HUDEP-2 (cell line): ENCODE measurements at regions not wholly inside any gene's neighbourhood (a gene's known extent, or its start where the extent isn't known, plus 50 kb on each side); places are given as distances from the start of the nearest gene placed in this dataset.
"Not testable (repeated sequence)": the region's sequence is repeated elsewhere in the genome, so short reads cannot be mapped to it uniquely, and the experiment has no call there.

Source experiments
- DNase-seq, 76 experiments: peaks; one replicate each; lab custom pipeline; 2025; ENCODE audit not compliant: unreplicated experiment in 76 of 76; lab: John Stamatoyannopoulos, UW

DNA sequence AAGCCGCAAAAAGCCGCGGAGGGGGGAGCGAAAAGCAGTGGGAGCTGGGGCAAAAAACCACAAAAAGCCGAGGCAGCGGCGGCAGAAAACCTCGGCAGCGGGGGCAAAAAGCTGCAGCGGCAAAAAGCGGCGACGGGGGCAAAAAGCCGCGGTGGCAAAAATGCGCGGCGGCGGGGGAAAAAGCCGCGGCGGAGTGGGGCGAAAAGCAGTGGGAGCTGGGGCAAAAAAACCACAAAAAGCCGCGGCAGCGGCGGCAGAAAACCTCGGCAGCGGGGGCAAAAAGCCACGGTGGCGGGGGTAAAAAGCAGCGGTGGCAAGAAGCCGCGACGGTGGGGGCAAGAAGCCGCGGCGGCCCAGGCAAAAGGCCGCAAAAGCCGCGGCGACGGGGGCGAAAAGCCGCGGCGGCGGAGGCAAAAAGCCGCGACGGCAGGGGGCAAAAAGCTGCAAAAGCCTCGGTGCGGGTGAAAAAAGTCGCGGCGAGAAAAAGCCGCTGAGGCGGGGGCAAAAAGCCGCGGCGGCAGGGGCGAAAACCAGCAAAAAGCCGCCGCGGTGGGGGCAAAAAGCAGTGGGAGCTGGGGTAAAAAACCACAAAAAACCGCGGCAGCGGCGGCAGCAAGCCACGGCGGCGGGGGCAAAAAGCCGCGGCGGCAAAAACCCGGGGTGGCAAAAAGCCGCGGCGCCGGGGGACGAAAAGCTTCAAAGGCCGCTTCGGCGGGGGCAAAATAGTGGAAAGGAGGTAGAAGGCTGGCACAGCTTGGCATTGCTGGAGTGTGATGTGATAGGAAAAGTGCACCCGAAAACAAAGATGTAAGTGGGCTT is 135.9 kb downstream of the ZNF92 start:
- DNase-seq, result peak in 1 of 76 experiments; percentile 6

DNA sequence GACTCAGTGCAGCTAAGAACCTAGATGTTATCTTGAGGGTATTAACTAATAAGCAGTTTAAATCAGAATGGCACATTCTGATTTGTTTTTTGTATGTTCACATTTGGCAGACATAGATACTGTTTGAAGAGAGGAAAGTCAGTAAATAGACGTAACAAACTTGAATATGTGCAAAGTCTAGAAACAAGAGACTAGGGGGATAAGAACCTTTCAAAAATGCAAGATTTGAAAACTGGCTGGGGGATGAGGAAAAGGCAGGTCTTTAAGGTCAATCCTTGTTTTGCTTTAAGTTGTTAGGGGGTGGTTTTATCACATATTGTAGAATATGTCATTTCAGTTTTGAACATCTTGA is 136.5 kb downstream of the ZNF92 start:
- DNase-seq, result not testable (repeated sequence)

DNA sequence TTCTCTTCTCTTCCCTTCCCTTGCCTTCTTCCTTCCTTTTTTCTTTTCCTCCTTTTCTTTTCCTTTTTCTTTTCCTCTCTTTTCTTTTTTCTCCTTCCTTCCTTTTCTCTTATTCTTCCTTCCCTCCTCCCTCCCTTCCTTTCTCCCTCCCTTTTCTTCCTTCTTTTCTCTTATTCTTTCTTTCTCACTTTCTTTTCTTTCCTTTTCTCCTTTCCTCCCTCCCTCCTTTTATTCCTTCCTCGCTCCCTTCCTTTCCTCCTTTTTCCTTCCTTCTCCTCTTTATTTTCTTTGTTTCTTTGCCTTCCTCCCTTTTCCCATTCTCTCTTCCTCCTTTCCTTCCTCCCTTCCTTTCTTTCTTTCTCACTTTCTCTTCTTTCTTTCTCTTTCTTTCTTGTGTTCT is 146.1 kb downstream of the ZNF92 start:
- not testable (repeated sequence) for DNase-seq

DNA sequence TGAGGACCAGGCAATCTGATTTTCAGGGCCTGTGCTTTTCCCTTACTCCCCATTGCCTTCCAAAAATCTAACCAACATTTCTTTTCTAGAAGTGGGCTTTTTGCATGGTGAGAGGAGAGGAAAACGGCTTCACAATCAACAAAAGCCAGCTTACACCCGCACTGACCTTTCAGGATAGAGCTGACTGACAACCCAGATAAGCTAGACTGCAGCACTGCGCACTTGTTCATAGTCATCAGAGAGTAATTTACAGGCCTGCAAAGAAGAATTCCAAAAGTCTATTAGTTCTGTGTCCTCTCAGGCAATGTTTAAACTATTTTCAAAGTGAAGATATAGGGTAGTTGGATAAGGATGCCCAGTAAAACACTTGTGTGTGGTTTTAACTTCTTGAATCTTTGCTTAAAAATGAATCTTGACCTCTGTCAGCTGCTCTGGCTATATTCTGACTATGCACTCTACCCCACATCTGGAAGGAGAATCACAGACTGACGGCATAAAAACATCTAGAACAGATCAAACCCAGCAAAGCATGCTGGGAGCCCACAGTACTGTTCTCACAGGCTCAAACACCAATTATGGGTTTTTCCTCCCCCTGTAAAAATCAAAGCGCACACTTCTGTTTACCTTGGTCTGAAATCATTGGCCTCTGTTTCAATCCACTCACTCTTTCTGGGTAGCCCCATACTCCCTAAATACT is 172.0 kb downstream of the ZNF92 start:
- DNase-seq, result not testable (repeated sequence)

DNA sequence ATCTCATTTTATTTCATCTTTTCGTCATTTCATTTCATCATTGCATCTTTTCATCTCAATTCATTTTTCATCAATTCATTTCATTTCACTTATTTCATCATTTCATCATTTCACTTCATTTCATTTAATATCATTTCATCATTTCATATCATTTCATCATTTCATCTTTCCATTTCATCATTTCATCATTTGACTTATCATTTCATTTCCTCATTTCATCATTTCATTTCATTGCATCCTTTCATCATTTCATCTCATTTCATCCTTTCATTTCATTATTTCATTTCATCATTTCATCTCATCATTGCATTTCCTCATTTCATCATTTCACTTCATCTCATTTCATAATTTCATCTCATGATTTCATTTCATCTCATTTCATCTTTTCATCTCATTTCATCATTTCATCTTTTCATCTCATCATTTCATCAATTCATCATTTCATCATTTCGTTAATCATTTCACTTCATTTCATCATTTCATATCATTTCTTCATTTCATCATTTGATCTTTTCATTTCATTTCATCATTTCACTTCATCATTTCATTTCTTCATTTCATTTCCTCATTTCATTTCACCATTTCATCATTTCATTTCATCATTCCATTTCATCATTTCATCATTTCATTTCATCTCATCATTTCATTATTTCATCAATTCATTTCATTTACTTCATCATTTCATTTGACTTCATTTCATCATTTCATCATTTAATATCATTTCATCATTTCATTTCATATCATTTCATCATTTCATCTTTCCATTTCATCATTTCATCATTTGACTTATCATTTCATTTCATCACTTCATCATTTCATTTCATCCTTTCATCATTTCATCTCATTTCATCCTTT is 176.2 kb downstream of the ZNF92 start:
- DNase-seq, result not testable (repeated sequence)

DNA sequence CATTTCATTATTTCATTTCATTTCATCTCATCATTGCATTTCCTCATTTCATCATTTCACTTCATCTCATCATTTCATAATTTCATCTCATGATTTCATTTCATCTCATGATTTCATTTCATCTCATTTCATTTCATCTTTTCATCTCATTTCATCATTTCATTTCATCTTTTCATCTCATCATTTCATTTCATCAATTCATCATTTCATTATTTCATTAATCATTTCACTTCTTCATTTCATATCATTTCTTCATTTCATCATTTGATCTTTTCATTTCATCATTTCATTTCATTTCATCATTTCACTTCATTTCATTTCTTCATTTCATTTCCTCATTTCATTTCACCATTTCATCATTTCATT is 176.8 kb downstream of the ZNF92 start:
- DNase-seq, result not testable (repeated sequence)

DNA sequence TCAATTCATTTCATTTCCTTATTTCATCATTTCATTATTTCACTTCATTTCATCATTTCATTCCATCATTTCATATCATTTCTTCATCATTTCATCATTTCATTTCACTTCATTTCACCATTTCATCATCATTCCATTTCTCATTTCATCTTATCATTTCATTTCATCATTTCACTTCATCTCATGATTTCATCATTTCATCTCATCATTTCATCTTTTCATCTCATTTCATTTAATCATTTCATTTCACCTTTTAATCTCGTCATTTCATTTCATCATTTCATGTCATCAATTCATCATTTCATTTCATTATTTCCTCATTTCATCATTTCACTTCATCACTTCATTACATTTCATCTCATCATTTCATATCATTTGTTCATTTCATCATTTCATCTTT is 177.4 kb downstream of the ZNF92 start:
- DNase-seq, result not testable (repeated sequence)

DNA sequence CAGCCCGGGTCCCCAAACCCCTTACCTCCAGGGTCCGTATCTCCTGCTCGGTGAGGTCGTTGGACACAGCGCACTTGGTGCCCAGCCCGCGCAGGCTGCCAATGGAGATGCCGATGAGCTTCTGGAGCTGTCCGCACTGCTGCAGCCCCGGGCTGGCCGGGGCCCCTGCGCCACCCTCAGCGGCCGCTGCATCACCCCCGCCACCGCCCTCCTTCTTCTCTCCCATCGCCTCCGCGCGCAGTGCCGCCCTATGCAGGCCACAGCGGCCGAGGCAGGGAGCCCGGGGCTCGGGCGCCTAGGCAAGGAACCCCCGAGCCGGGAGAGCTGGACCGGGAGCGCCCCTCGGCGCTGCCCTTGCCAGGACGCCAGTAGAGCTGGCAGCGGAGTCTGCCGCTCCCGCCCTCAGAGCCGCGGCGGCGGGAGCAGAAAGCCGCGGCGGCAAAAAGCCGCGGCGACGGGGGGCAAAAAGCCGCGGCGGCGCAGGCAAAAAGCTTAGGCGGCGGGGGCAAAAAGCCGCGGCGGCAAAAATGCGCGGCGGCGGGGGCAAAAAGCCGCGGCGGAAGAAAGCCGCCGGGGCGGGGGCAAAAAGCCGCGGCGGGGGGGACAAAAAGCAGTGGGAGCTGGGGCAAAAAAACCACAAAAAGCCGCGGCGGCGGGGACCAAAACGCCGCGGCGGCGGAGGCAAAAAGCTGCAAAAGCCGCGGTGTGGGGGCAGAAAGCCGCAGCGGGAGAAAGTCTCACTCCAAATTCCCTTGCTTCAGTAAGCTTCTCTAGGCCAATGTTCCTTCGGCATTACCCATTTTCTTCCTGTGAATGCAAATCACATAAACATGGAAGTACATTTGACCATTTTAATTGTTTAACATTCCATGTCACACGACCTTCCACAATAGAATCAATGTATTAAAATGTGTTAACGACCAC is 181.2 kb downstream of the ZNF92 start:
- DNase-seq, result not testable (repeated sequence)

DNA sequence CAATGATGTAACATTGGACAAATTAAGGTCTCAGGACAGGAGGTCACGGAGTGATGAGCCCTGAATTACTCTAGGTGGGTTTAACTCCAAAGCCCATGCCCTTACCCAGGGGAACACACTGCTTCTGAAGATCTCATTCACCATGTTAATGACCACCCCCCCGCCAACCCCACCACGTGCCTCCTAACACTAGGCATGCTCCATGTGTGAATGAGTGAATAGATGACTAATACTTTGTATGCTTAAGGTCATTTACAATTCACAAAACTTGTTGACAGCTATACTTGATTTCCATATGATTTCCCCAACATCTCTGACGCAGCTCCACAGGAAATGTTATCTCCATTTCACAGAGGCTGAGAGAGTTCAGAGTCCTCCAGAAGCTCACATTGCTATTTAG is 184.9 kb downstream of the ZNF92 start:
- DNase-seq, result not testable (repeated sequence)

DNA sequence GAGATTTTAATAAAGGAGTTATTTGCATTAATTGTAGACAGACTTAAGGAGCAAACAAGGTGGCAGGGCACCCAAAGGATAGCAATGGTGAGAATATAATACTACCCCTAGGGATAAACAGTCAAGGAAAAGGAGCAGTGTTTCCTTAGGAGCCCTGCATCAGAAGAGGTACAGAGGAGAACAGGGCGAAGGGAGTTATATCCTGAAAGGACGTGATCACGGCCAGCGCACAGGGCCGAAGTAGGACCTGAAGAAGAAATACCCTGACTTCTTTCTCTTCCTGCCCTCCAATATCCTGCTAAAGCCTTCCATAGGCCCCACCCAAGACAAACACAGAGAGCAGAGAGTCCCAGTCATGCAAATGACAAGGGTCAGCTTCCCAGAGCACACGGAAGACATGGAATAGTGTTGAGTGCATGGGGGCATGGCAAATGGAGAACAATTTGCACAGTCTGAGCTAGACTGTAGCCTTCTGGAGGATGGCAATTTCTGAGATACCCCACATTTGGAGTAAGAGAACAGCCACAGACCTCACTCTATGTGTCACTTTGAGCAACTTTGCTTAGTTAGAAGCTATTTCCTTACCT is 188.2 kb downstream of the ZNF92 start:
- not testable (repeated sequence) for DNase-seq

DNA sequence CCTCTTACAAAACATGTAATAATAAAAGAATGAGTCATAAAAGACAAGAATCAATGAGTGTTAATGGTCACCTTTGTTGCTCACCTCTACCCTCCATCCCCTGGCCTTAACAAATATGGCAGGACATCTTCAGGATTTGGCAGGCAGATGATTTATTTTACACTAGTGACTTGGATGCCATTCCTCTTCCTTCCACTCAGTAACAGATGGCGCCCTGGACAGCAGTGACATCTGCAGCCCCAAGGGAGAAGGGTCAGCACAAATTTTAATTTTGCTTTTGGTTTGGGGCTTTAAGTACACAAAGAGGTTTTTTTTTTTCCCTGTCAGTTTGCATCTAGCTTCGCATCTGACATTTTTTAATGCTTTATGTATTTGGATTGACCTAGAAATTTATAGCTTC is 188.9 kb downstream of the ZNF92 start:
- DNase-seq, result not testable (repeated sequence)

DNA sequence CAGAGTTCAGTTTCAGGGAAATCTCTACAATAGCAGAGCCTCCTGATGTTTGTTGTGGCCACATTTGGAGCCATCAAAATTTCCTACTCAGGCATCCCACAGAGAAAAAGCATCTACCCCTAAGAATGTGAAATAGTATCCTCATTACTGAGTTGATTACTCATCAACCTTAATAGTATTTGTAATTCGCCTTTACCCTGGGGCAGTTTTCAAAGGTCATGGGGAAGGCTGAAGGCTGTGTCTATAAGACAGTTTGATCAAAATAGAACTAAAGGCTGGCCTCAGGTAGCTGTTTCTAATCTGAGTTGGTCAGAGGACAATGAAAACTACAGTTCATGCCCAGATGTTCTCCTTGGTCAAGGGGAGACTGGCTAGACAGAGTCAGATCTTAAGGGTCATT is 189.7 kb downstream of the ZNF92 start:
- DNase-seq, result not testable (repeated sequence)

DNA sequence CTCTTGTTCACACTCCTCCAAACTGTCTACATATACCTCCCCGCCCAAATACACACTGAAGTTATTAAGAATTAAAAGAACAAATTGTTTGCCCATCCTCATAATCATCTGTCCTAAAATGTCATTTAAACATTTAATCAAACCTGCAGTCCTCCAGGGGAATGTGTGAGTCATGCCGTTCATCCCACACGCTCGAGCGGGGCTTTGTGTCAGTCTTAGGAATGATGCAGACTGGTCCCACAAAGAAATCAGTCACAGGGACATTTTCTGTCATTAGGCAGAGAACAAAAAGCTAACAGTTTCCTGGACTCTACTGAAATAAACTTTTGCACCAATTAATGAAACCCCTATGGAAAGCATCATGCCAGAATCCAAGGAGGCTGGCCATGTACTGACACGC is 194.6 kb downstream of the ZNF92 start:
- not testable (repeated sequence) for DNase-seq

DNA sequence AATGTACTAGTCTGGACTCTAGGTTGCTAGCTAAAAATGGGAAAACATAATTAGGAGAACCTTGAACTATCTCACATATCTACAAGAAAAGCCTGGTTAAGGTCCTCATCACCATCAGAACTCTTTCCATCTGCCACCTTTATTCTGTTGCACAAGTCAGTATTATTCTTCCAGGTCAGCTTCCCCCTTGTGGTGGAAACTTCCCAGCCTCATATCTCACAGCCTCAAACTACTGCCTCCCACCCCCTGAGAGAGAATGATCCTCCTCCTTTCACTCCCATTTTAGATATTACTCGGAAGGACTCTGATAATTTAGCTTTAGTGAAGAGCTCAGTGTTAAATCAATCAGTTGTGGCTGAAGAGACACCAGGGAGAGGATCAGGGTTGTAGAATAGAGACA is 197.3 kb downstream of the ZNF92 start:
- not testable (repeated sequence) for DNase-seq

DNA sequence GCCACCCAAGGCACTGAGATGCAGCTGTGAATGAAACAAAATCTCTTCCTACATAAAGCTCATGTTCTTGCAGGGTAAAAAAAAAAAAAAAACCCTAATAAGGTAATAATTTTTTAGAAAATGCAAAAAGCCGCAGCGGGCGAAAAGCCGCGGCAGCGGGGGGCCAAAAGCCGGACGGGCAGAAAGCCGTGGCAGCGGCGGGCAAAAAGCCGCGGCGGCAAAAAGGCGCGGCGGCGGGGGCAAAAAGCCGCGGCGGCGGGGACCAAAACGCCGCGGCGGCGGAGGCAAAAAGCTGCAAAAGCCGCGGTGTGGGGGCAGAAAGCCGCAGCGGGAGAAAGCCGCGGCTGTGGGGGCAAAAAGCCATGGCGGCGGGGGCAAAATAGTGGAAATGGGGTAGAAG is 198.9 kb downstream of the ZNF92 start:
- DNase-seq, result not testable (repeated sequence)

DNA sequence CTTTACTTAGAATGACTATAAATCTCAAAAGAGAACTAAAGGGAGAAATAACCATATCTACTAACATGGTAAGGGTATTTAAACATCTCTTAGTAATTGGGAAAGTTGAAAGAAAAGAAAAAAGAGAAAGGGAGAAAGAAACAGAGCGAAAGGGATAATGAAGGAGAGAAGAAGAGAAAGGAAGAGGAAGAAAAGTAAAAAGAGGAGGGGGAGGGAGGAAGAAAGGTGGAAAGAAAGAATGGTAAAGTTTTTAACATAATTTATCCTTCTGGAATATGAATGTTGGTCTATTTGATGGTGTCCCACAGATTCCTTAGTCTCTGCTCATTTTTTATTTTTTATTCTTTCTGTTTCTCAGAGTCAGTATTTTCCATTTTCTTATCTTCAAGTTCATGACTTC is 202.7 kb downstream of the ZNF92 start:
- DNase-seq, result not testable (repeated sequence)

DNA sequence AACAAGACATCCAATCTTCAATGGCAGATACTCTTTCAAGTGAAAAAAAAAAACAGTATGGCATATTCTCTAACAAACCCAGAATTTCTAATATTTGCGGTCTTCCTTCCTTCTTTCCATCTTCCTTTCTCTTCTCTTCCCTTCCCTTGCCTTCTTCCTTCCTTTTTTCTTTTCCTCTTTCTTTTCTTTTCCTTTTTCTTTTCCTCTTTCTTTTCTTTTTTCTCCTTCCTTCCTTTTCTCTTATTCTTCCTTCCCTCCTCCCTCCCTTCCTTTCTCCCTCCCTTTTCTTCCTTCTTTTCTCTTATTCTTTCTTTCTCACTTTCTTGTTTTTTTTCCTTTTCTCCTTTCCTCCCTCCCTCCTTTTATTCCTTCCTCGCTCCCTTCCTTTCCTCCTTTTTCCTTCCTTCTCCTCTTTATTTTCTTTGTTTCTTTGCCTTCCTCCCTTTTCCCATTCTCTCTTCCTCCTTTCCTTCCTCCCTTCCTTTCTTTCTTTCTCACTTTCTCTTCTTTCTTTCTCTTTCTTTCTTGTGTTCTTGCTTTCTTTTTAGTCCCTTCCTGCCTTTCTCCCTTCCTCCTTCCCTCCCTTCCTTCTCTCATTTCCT is 209.0 kb downstream of the ZNF92 start:
- DNase-seq, result not testable (repeated sequence)

DNA sequence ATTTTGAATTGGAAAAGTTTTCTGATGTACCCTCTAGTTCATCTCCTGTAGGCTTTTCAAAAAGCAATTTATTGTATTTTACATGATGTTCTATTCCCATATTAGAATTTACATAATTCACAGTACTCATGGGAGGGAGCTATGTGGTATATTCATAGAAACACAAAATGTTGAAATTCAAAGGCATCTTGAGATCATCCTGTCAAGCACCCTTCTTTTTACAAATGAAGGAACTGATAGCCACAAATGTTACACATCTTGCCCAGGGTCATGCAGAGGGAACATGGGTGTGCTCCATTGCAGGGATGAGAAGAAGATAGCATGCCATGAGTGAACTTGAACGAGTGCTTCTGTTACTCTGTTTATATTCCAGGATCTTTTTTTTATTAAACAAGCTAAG is 228.8 kb downstream of the ZNF92 start:
- not testable (repeated sequence) for DNase-seq

DNA sequence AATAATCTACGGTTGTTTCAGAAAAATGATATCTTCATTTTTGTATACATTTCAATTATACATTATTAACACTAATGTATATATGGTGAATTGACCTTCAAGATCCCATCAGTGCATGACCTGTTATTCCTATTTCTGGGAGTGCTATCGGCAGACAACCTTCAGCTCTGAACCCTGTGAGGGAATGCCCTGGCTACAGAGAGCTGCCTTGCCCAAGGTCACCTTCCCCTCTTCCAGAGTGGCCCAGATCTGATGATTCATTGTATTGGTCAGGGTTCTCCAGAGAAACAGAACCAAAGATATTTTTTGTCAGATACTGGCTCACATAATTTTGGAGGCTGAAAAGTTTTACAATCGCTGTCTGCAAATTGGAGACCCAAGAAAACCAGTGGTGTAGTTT is 235.5 kb downstream of the ZNF92 start:
- no peak for DNase-seq
